ENCODE measurements at regions not wholly inside any gene's neighbourhood (a gene's known extent, or its start where the extent isn't known, plus 50 kb on each side); places are given as distances from the start of the nearest gene placed in this dataset.

DNA sequence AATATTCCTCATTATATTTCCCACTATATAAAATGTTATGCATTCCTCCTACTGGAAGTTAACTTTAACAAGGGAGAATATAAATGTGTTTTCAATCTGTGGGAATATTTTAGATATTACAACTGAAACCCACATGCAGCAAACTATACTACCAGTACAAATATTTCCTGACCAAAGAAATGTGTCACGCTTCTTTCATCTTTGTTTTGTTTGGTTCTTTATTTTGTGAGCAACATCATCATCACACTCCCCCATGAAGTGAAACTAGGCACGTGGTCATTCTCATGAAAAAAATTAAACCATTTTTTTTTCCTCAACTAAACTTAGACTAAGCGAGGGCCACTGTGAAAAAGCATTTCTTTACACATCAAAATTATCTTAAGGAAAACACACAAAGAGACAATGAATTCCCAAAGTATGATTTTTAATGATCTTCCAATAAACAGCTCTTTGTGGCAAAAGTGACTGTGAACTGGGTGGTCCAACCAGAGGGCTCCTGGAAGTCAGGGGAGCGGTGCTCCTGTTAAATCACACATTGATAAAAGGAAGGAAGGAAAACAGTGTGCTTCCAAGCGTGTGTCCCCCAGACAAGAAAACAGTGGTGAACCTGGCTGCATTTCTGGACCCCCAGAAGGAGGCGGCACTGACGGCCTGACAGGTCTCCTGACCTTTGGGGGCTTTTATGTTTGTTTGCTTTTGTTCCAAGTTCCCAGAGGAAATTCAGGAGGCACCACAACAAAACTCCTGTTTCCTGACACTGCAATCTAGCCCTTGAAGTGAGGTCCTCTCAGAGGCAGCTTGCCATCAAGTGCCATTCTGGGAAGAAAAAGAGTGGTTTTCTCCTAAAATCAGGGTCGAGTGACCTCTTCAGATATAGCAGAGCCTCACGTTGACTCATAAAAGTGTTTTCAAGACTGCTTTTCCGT is 166.8 kb upstream of the FOXQ1 start:
- no peak for DNase-seq

DNA sequence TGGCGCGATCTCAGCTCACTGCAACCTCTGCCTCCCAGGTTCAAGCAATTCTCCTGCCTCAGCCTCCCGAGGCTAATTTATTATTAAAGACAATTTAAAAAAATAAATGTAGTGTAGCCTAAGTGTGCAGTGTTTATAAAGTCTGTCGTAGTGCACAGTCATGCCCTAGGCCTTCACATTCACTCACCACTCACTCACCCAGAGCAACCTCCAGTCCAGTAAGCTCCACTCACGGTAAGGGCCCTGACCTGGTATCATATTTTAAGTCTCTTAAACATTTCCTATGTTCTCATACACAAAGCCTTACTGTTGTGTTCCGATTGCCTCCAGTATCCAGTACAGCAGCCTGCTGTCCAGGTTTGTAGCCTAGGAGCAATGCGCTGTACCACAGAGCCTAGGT is 168.2 kb upstream of the FOXQ1 start:
- no peak for DNase-seq

DNA sequence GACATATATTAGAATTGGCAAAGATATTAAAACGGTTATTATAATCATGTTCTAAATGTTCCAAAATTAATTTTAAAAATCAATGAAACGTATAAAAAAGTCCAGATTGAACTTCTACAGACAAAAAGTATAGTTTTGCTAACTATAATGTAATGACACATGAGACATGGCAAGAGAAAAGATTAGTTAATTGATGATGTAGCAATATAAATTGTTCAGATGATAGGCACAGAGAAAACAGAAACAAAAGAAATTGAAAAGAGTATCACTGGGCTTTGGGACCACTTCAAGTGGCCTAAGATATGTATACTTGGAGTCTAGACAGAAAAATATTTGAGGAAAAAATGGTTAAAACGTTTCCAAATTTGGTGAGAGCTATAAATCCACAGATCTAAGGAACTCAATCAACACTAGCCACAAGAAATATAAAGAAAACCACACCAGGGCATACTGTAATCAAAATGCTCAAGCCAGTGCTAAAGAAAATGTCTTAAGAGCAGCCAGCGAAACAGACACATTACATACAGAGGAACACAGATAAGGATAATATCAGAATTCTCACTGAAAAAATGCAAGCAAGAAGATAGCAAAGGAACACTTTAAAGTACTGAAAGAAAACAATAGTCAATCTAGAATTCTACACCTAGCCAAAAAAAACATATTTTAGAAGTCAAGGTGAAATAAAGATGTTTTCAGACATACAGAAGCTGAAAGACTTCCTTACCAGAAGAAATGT is 172.6 kb upstream of the FOXQ1 start:
- DNase-seq: no peak

DNA sequence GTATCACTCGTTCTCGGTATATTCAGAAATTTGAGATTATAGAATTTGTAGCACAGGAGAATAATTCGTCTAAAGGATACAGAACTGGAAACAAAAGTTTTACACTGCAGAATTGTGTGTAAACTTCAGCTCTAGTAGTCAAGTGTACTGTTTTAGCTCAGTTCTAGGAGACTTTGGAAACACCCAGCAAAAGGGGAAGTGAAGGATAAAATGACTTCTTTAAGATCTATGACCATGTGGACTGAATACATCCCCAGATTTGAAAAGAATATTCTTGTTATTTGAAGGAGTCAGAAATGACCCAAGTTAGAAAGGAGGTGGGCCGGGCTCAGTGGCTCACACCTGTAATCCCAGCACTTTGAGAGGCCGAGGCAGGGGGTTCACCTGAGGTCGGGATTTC is 174.0 kb upstream of the FOXQ1 start:
- no peak for DNase-seq

DNA sequence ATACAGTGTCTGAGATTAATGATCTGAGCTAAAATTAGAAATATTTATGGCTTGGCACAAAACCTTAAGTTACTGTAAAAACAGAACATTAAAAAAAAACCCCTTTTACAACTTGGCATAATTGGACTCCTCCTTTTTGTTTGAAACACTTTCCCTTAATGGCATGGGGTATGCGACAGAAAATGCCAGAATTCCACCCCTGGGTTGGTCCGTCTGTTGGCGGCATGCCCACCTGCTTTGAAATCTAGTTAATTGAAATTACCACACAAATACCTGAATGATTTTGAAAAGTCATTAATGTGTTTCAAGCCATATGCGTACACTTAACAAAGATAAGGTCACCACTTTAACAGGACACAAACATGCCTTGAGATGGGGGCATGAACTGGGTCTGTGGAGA is 175.1 kb upstream of the FOXQ1 start:
- DNase-seq: no peak

DNA sequence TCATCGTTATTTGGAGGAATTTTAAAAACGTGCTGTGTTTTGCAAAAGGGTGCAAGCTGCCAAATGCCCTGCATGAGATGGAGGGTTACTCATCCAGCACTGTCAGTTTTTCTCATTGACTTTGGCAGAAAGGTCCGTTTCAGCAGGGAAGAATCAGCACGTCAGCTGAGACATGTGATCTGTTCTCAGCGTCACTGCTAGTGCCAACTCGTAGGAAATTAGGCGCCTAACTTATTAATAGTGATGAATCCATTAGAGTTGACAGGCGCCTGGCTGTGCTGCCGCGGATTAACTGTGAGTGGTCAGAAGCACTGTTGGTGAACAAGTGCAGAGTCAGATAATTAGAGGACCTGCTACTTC is 175.5 kb upstream of the FOXQ1 start:
- DNase-seq: no peak

DNA sequence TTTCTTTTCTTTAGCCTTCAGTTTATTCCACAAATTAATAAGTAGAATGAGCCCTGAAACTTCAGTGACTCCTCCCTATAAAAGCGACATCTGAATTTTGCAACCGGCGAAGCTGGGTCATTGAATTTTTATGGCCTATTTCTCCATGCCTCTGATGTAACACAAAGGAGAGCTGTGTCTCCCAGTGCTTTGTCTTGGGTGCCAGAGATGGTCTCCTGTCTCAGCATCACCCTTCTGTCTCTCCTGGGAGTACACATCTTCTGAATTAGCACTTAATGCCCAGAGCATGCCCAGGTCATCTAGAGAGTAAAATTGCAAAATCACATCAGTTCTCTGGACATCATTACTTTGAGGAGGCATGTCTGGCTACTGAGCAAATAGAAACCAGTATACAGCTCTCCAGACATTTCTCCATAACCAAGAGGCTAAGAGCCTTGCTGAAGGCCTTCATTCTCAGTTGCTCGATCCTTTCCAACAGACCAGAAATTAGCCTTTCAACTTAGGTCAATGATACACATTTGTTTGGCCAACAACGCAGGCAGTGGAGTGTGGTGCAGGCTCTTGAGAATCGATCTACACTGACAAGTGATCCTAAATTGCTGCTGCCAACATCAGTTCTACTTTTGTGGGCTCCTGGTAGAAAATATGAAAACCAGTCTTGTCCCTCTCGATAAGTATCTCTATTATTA is 176.0 kb upstream of the FOXQ1 start:
- no peak for DNase-seq

DNA sequence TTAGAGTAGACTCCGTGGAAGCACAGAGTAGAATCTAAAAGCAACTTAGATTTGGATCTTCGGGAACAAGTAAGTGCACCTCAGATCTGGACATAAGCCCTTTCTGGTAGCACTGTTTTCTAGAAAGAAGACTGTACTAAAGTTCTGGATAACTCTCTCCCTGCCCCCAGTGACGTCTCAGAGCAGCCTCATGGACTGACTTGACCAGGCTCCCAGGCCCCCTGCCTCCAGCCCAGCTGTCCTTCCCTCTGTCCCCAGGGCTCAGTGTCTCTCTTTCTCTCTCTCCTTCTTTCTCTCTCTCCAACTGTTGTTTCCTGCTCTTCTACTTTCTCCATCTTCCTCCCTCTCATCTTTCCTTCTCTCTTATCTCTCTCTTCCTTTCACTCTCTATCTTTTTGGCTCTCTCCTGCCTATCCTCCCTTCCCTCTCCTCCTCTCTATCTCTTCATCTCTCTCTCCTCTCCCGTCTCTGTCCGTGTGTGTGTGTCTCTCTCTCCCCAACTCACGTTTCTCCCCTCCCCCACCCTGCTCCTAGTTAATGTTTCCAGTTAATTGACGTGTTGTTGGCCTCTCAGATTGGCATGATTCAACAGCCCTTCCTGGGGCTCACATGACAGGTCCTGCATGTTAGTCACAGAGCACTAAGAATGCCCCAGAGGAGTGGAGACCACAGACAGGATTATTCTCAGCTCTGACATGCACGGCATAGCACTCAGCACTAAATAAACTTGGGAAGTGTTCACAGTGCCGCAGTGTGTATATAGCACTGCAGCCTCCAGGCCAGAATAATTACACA is 180.4 kb upstream of the FOXQ1 start:
- peak; percentile 83 for DNase-seq

DNA sequence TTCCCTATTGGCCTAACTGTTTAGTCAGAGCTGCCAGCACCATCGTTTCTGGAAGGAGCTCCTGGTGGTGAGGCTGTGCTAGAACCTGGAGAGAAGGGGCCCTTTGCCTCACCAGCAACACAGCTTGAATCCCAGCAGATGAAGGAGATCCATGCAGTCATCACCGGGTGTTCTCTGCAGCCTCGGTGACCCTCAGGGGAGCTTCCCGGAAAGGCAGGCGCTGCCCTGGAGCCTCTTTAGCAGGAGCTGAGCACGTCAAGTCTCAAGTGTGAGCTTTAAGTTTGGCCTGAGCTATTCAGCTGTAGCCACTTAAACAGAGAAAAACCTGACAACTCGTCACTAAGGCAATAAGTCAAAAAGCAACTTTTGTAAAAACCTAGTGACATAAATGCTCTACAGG is 181.2 kb upstream of the FOXQ1 start:
- DNase-seq: no peak

DNA sequence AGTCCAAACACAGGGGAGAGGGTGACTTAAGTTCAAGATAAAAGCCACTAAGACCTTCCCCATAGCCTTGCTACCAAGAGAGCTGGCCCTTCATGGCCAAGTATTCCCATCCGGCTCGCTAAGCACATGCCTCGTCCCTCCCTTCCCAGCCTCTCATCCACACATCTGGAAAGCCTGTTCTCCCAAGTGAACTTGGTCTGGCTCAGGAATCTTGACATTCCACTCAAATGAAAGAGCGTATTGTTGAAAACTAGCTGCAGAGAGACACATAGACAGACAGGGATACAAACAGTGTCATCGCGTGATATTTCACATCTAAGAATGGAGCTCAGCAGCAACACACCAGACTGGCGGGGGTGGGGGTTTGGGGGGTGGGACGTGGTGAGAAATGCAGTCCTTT is 182.8 kb upstream of the FOXQ1 start:
- peak; percentile 80 for DNase-seq

DNA sequence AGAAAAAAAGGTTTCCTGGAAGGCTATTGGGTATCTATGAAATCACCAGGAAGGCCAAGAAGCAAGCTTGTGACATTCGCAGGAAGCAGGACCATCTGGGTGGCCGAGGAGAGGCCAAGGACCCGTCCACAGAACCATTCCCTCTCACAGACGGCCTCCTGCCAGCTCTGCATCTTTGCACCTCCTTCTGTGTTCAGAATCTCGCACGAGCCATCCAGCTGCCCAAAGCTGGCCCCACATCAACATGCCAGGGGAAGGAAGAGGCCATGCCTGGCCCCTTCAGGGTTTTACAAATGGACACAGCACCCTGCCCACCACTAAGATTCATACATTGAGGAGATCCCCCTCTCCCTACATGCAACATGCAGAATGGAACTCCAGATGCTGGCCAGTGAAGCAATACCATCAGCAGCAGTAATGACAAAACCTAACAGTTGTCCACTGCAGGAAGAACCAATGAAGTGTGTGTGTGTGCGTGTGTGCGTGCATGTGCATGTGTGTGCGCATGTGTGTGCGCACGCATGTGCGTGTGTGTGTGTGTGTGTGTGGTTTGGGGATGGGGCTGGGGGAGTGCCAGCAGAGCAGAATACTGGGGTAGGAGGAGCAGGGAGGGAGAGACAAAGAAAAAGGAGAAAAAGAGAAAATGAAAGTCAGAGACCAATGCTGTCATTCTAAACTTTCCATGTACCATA is 184.2 kb upstream of the FOXQ1 start:
- DNase-seq: no peak

DNA sequence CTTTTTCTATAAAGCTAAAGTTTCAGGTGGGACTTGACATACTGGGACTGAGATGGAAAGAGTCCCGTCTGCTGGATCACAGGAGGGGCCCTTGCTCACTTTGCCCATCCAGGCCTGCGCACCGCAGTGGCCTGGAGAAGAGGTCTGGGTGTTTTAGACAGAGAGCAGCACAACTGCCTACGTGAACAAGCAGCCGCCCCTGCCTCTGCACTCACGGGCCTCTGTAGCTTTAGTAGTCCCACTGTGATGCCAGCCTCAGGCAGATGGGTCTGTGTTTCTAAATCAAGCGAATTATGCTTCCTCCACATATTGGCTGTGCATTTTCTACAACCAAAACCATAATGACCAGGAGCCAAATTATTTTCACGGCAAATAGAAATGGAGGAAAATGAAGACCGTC is 184.8 kb upstream of the FOXQ1 start:
- DNase-seq: no peak

DNA sequence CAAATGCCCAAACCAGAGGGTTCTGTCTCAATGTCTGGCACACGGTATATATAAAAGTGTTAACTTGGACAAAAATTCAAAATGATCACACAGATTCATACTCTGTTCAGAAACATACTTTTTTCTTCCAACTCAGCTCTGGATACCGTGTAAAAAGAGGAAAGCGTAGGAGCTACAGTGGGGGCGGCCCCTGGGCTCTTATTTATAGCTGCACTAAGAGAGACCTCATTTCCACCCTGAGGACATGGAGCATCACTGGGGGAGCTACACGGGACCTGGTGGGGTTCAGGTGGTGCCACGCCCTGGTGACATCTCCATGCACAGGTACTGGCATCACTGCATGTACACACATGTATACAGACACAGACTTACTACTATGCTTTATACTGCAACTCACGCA is 185.9 kb upstream of the FOXQ1 start:
- no peak for DNase-seq

DNA sequence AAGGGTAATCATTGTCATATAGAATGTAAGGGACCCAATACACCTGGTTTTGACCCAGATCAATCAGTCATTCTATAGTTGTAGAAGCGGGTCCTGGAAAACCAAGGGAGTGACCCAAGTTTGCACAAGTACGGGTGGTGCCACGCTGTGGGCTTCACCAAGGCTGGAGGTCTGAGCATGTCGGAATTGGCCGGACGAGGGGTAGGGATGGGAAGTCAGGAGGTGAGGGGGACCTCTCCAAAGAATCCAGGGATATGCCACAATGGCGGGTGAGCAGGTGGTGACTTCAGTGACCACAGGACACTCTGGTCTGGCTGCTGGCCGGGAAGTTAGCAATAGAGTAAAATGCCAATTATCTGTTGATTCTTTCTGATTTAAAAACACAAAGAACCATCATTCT is 186.6 kb upstream of the FOXQ1 start:
- DNase-seq: no peak

DNA sequence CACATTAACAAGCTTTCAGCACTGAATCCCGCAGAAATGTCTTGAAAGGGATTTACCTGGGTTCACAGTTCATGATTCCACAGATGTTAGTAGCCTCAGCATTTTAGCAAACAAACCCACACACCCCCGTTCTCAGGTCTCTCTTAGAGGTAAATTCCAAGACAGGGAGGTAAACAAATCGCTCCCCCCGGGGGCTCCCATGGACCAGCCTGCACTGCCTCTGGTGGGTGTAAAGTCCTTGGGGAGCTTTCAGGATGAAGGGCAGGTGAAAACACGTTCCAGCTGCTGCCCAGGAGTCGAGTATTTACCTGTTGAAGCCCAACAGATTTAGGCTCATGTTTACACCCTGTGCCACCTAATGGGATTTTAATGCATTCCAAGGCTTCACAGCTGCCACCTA is 187.0 kb upstream of the FOXQ1 start:
- no peak for DNase-seq

DNA sequence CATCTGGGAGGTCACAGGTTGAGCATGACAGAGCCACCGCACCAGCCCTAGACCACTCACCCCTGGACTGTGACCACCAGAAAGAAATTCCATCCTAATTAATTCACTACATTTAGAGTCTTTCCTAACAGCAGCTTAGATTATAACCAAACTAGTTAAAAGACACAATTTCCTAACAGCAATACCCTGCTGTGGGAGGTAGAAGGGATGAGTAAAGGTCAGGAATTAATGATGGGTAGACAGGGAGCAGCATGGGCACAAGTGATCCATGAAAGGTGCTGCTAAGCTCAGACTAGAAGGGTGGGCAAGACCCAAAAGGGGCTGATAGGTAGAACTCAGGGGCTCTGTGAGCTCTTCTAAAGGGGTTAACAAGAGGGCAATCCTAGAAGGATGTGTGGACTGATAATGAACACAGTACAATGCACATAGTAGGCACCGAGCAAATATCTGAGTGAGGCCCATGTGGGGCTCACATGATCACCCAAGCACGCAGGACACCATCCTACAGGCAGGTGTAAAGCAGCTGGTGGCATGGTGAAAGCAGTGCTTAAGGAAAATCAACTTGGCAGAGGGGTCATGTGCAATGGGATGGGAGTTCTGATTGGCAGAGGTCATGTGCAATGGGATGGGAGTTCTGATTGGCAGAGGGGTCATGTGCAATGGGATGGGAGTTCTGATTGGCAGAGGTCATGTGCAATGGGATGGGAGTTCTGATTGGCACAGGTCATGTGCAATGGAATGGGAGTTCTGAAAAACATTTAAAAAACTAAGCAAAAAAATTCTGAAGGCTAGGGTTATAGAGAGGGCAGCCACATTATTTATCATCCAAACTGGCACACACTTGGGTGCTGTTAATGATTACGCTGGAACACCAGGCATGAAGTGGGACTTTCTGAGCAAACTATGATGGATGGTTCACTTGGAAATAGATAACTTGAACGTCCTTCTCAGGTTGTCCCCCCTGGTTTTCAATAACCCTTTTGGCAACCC is 188.2 kb upstream of the FOXQ1 start:
- no peak for DNase-seq

DNA sequence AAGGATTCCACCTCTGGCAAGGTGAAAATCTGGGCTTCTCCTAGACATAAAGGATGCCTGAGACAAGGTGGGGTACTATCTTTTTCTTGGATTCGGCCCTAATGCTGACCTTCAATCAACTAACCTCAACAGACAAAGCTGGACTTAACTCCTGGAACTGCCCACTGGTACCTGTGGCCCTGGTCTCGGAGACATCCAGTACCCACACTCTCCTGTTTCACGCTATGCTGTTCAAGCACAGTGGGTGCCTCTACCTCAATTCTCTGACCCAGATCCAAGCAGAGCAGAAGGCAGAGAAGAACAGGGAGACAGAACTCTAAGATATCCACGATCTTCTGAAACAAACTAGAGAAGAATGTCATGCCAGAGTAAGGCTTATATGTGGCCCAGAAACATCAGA is 189.8 kb upstream of the FOXQ1 start:
- DNase-seq: no peak

DNA sequence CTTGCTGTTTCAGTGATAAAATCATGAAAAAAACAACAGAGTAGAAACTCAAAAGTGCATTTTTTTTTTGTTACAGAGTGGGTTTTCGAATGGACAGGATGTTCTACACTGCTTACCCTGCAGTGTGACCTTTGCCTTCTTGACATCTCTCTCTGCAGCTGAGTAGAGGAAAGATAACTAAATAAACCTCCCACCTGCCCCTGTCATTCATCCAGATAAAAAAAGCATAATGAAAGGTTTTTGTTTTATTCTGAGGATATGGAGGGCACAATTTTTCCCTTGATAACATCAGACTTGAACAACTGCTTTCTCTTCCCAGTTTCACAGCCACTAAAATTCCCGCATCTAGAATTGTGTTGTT is 193.6 kb upstream of the FOXQ1 start:
- no peak for DNase-seq

DNA sequence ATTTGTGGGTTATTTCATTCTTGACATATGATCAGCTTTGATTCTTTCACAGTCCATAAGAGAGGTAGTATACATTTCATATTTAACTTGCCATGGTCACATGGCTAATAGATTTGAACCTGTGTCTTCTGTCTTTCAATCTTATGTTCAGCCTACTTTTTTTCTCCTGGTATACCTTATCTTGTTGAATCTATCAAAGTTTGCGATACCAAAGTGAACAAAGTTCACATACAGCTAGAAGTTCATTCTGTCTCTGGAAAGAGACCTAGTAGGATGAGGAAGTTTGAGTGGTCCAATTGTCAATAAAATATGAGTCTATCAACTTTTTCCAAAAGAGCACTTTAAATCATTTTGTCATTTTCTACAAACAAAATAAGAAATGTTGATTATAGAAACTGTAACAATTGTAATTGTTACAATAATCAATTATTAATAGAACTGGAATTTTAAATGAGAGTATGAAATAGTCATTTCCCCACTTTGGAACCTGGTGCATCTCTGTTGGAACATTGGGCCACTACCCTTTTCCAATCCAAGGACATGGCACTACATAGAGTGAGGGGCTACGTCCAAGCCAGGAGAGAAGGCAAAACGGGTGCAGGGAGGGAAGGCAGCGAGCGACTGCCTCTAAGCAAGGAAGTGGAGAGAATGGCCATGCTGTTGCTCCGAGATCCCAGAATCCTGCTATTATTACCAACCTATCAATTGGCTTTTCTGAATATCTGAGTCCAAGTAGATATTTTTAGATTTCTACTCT is 194.2 kb upstream of the FOXQ1 start:
- DNase-seq: no peak

DNA sequence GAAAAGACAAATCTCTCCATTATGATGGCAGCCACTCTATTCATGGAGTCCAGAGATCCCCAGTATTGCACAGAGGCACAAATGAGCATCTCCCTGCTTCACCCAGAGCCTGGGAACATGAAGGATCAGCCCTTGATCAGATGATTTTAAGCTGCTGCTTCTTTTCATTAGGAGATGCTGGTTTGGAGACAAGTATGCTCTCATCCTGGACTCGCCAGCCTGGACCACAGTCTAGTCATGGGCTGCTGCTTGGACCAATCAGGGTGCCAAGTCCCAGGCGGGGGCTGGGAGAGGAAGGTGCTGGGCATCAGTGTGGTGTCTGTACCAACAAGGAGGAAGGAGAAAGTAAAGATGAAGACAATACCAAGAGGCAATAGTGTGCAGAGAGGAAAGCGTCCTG is 195.7 kb upstream of the FOXQ1 start:
- DNase-seq: no peak

Data from islet precursor cell (in vitro differentiated cells).